Right renal pelvis (tissue), 4 donors: ENCODE measurements at regions not wholly inside any gene's neighbourhood (a gene's known extent, or its start where the extent isn't known, plus 50 kb on each side); places are given as distances from the start of the nearest gene placed in this dataset.

Experiments
- DNase-seq, 4 donors: peaks; one replicate each; pipeline ENCODE4 v3.0.0-alpha.2; 2013; ENCODE audit warnings: low read depth in 4 of 4, low spot score in 3 of 4, missing footprints in 1 of 4

- DNase-seq, result no peak
These were observed 465.2 kb downstream of the BCAT1 start for GRCh38 chr12:24483732-24484131.

GRCh38 chr12:24482882-24483604 is 465.9 kb downstream of the BCAT1 start:
- no peak for DNase-seq

- DNase-seq, result no peak
These were observed 466.9 kb downstream of the BCAT1 start for GRCh38 chr12:24482044-24482443.

DNA sequence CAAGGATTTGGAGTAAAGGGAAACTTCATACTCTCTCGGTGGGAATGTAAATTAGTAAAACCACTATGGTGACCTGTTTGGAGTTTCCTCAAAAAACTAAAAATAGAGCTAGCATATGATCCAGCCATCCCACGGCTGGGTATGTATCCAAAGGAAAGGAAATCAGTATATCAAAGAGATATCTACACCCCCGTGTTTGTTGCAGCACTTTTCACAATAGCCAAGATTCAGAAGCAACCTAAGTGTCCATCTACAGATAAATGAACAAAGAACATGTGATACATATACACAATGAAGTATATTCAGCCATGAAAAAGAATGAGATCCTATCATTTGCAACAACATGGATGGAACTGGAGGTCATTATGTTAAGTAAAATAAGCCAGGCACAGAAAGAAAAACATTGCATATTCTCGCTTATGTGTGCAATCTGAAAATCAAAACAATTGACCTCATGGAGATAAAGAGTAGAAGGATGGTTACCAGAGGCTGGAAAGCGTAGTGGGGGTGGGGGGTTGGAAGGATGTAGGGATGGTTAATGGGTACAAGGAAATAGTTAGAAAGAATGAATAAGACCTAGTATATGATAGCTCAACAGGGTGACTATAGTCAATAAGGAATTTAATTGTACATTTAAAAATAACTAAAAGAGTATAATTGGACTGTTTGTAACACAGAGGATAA is 468.0 kb downstream of the BCAT1 start:
- DNase-seq, result no peak

DNA sequence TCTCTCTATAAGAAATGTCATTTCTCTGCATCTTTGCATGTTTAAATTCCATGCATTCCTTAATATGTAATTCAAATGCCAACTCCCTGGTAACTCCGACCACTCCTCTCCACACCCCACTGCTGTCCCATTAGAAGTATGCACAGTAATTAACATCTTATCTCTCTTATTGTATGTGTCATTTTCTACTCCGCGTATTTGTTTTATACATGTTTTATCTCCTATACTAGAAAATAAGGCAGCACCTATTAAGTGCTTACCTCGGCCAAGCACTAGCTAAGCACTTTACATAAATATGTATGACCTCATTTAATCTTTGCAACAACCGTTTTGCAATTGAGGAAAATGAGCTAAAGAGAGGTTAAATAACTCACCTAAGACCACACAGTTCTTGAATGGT is 469.8 kb downstream of the BCAT1 start:
- DNase-seq, result no peak

- no peak for DNase-seq
These were observed 470.6 kb downstream of the BCAT1 start for GRCh38 chr12:24478254-24478653.

DNA sequence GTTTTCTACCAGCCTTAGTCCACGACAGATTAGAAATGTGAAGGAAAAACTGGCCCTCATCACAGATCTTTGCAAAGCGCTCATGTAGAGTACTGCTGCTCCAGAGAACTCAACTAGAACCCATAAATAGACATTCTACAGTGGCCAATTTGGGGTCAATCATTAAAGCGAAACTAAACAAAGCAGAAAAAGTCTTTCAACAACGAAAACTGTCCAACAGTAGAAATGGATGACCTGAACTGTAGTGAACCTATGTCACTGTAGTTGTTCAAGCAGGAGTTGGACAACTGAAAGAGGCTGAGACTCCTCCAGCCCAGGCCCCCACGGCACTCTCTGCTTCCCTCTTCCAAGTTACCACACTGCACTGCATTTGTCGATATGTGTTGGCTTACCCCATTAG is 472.6 kb downstream of the BCAT1 start:
- no peak for DNase-seq

GRCh38 chr12:24475337-24475736 is 473.6 kb downstream of the BCAT1 start:
- no peak for DNase-seq

DNA sequence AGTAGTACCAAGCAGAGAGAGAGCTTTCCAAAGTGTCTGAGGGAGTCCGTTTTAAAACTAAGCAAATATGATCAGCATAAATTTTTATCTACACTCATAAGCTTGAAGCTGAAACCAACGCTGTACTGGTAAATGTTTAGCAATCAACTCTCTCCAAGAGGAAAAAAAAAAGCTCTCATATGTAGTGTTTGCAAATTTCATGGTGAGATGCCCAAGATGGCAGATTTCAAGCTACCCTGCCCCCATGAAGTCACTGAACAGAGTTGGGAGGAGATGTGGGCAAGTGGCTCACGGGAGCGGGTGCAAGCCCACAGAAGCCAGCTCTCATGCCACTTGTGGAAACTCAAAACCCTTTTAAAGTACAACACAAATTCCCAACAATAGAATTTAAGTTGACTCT is 475.8 kb downstream of the BCAT1 start:
- DNase-seq, result no peak

DNA sequence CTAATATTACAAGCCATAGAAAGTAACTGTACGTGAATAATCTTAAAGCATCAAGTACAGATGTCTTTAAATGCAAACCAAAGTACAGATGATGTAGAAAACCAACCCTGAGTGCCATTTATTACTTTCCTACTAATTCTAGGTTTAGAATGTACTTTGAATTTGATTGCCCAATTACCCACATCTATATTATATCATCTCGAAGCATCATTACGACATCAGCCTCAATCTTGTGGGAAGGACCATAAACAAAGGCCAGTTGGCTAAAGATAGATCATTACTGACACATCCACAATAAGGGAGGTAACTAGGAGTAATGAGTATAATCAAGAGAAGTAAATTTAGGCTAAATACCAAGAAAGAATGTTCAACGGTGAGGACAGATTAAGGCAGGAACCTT is 478.9 kb downstream of the BCAT1 start:
- no peak for DNase-seq

GRCh38 chr12:24469089-24469488 is 479.8 kb downstream of the BCAT1 start:
- no peak for DNase-seq

DNA sequence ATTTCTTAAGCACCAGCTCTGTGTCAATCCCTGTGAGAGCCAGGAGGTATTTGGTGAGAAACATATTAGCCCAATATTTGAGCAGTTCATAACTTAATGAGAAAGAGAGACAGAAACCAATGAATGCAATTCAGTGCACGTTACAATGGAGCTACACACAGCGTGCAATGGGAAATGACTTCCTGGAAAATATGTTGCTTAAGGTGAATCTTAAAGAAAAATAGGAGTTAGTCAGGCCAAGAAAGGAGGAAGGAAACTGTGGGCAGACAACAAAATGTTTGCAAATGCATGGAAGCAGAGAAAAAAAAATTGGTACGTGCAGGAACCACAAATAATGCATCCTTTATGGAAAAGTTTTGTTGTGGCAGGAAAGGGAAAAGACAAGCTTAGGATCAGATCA is 481.7 kb downstream of the BCAT1 start:
- DNase-seq, result no peak

DNA sequence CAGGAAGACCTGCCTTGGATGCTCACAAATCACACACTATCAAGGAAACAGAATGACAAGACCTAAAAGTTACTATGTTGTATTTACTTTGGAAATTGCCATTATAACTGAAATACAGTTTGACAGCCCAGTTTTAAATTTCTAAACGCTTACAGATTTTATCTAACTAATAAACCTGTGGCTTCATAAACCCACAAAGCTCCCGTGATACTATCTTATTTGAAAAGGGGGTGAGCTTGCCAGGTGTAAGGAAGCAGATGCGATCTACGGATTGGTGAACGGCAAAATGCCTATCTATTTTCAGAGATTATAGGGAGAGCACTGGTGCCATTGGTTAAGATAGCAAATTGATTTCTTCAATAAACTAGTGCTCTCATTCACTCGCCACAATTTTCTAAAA is 485.5 kb downstream of the BCAT1 start:
- DNase-seq, result no peak

- DNase-seq, result no peak
These were observed 486.0 kb downstream of the BCAT1 start for GRCh38 chr12:24462946-24463345.

DNA sequence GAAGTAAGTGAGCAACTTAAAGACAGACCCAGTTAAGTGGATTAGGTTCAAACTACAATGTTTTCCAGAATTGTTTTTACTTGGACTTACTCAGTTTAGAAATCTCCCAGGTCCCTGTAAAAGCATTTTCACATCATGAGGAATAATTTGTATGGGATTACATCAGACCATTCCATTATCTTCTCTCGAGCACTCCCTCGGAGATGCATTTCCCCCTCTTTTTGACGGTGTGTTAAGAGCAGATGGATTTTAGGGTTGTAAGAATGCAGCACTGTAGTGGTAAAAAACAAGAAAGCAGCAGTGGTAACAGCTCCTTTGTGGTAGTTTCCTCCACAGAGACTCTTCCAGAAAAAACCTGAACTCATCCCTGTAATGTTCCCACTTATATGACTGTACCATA is 488.4 kb downstream of the BCAT1 start:
- DNase-seq, result no peak

GRCh38 chr12:24460099-24460498 is 488.8 kb downstream of the BCAT1 start:
- no peak for DNase-seq

GRCh38 chr12:24455811-24456210 is 493.1 kb downstream of the BCAT1 start:
- DNase-seq, result no peak

GRCh38 chr12:24447678-24448077 is 498.2 kb upstream of the SOX5 start:
- DNase-seq, result no peak

DNA sequence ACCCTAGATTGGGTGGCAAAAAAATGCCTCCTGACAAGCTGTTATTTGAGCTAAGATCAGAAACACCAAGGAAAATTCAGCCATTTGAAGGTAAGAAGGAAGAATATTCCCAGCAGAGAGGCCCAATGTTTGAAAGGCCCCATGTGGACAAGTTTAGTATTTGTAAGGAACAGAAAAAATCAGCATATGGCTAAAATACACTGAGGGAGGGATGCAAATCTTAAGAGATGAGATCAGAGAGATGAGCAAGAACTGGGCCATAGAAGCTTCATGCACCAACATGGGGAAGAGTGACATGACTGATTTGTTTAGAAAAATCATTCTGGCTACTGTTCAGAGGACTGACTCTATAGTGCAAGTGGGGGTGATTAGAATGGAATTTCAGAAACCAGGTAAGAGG is 496.8 kb upstream of the SOX5 start:
- DNase-seq, result no peak

GRCh38 chr12:24444634-24445033 is 495.2 kb upstream of the SOX5 start:
- DNase-seq, result no peak

DNA sequence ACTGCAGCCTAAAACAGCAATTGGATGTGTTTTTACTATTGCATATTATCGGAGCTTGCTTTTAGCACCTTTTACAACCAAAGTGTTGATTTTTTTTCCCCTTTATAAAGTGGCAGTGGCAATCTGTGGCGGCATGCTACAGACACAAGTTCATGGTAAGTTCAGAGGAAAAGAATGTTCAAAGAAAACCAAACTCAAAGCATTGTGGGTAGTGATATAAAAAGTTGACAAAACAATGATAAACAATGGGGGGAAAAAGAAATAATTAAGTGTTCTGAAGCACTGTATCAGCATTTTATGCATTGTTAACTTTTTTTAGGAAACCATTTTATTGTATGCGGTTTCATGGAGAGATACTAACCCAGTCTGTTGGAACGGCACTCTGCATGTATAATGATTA is 492.0 kb upstream of the SOX5 start:
- DNase-seq, result no peak

- no peak for DNase-seq
These were observed 487.2 kb upstream of the SOX5 start for GRCh38 chr12:24436667-24437066.

- DNase-seq, result no peak
These were observed 482.4 kb upstream of the SOX5 start for GRCh38 chr12:24431872-24432271.
